ENCODE measurements at regions not wholly inside any gene's neighbourhood (a gene's known extent, or its start where the extent isn't known, plus 50 kb on each side); places are given as distances from the start of the nearest gene placed in this dataset.

GRCh38 chr14:101096551-101096950 is 193.0 kb upstream of the RTL1 start:
- ChIA-PET CTCF (interaction anchor here (1.1 kb wide), 1 partner anchor 192 kb away, joined by 3 read pairs; no protein-coding TSS in a partner anchor), POLR2A (no interaction called here)
- Histone ChIP-seq H3K27me3 (ENCODE audit: insufficient read depth) (no peaks in the 10 kb centered on the region), H3F3A (replicated peaks; ENCODE audit: insufficient read depth) (no peaks in the 10 kb centered on the region), H3K27ac (ENCODE audit: low read depth in 2 of 2, low read length in 1 of 2) (no peak overlapping the region; a peak in 1 of 4 replicates), H4K20me1 (ENCODE audit: insufficient read depth) (no peaks in the 10 kb centered on the region), H3K9me3 (no peaks in the 10 kb centered on the region), H3K4me3 (ENCODE audit: low read depth in 2 of 2, low read length in 1 of 2) (no peak overlapping the region), H3K36me3 (replicated peaks in 1 of 2; ENCODE audit: control insufficient read depth in 1 of 2, insufficient read depth in 2 of 2, low read length in 1 of 2) (no peaks in the 10 kb centered on the region), H2AFZ (ENCODE audit: low read depth) (no peak overlapping the region), H3K9me2 (no peaks in the 10 kb centered on the region), H3K4me2 (no peak overlapping the region), H3K9ac (no peak overlapping the region), H3K79me2 (ENCODE audit: insufficient read depth) (no peaks in the 10 kb centered on the region), H3K4me1 (ENCODE audit: control insufficient read depth in 1 of 2, insufficient read depth in 2 of 2, low read depth in 1 of 2, low read length in 1 of 2) (peaks cover 0 to 2% of the 10 kb centered on the region in 2 experiments; a peak in 1 of 4 replicates)
- no peak for DNase-seq
- no peak for TF ChIP-seq TEAD4 (IDR thresholded peaks at IDR 0.05; ENCODE audit: borderline replicate concordance, insufficient read depth)
- no peak for TF ChIP-seq POLR2AphosphoS5 (IDR thresholded peaks at IDR 0.05; ENCODE audit: low read depth, low read length)
- no peak for TF ChIP-seq GATA2 (CRISPR knock-in tag; IDR thresholded peaks at IDR 0.05)
- TF ChIP-seq GABPA (IDR thresholded peaks at IDR 0.05; ENCODE audit: low read depth), result no peak
- no peak for TF ChIP-seq FOXM1 (IDR thresholded peaks at IDR 0.05; ENCODE audit: low read depth)
- no peak for TF ChIP-seq EZH2phosphoT487 (IDR thresholded peaks at IDR 0.05; ENCODE audit: borderline replicate concordance, low read depth)
- WGBS (ENCODE audit: low lambda C conversion rate), result 75% methylated on average over 2 of the region's 2 CpGs

GRCh38 chr14:101097109-101097793 is 193.7 kb upstream of the RTL1 start:
- TF ChIP-seq MAX (IDR thresholded peaks at IDR 0.05; ENCODE audit: low read depth), result no peak
- no peak for TF ChIP-seq NRF1 (IDR thresholded peaks at IDR 0.05; ENCODE audit: low read depth, low read length)
- no peak for TF ChIP-seq NFIC (IDR thresholded peaks at IDR 0.05; ENCODE audit: borderline replicate concordance)
- no peak for TF ChIP-seq MXI1 (IDR thresholded peaks at IDR 0.05; ENCODE audit: low read depth, low read length)
- TF ChIP-seq GABPA (IDR thresholded peaks at IDR 0.05; ENCODE audit: low read depth), result no peak
- no peak for TF ChIP-seq CTCF (IDR thresholded peaks at IDR 0.05)
- TF ChIP-seq USF2 (IDR thresholded peaks at IDR 0.05; ENCODE audit: borderline replicate concordance, low read depth, low read length), result no peak
- no peak for TF ChIP-seq PBX3 (IDR thresholded peaks at IDR 0.05)
- no peak for TF ChIP-seq RCOR1 (IDR thresholded peaks at IDR 0.05; ENCODE audit: low read length)
- no peak for TF ChIP-seq ZBTB33 (IDR thresholded peaks at IDR 0.05; ENCODE audit: borderline replicate concordance, low read depth)
- no peak for TF ChIP-seq JUND (IDR thresholded peaks at IDR 0.05)
- no peak for TF ChIP-seq USF1 (IDR thresholded peaks at IDR 0.05; ENCODE audit: borderline replicate concordance, low read depth)
- TF ChIP-seq TAF1 (IDR thresholded peaks at IDR 0.05; ENCODE audit: borderline replicate concordance, low read depth, low read length), result no peak
- no peak for TF ChIP-seq TEAD4 (IDR thresholded peaks at IDR 0.05; ENCODE audit: borderline replicate concordance, insufficient read depth)
- TF ChIP-seq IRF3 (IDR thresholded peaks at IDR 0.05; ENCODE audit: low read depth, low read length), result no peak
- 33% methylated on average over 3 of the region's 3 CpGs for WGBS (ENCODE audit: low lambda C conversion rate)
- no peaks in the 10 kb centered on the region for H3F3A ChIP-seq (replicated peaks; ENCODE audit: insufficient read depth)
- CTCF ChIA-PET, result interaction anchor here (1.1 kb wide), 1 partner anchor 192 kb away, joined by 3 read pairs; no protein-coding TSS in a partner anchor
- H4K20me1 ChIP-seq (ENCODE audit: insufficient read depth), result no peaks in the 10 kb centered on the region
- peak overlapping the region in 1 of 2 experiments; percentile 48; a peak in 1 of 4 replicates for H3K27ac ChIP-seq (ENCODE audit: low read depth in 2 of 2, low read length in 1 of 2)
- H3K27me3 ChIP-seq (ENCODE audit: insufficient read depth), result no peaks in the 10 kb centered on the region
- peaks cover 0 to 5% of the 10 kb centered on the region in 2 experiments; a peak in 1 of 4 replicates for H3K4me1 ChIP-seq (ENCODE audit: control insufficient read depth in 1 of 2, insufficient read depth in 2 of 2, low read depth in 1 of 2, low read length in 1 of 2)
- no peaks in the 10 kb centered on the region for H3K9me3 ChIP-seq
- no peak overlapping the region for H3K4me2 ChIP-seq
- POLR2A ChIA-PET, result no interaction called here
- DNase-seq, result no peak
- H3K36me3 ChIP-seq (replicated peaks in 1 of 2; ENCODE audit: control insufficient read depth in 1 of 2, insufficient read depth in 2 of 2, low read length in 1 of 2), result no peaks in the 10 kb centered on the region
- H3K9me2 ChIP-seq, result no peaks in the 10 kb centered on the region
- H3K4me3 ChIP-seq (ENCODE audit: low read depth in 2 of 2, low read length in 1 of 2), result no peak overlapping the region
- no peak overlapping the region for H2AFZ ChIP-seq (ENCODE audit: low read depth)
- no peaks in the 10 kb centered on the region for H3K79me2 ChIP-seq (ENCODE audit: insufficient read depth)
- no peak overlapping the region for H3K9ac ChIP-seq

All from SK-N-SH (cell line).